SK-N-SH (cell line): ENCODE measurements at regions not wholly inside any gene's neighbourhood (a gene's known extent, or its start where the extent isn't known, plus 50 kb on each side); places are given as distances from the start of the nearest gene placed in this dataset.

Experiments used
- CTCF ChIA-PET: fragments of 300-600, 350-600 bp; formaldehyde crosslinking; extraction: SDS; loops from one replicate; lab custom pipeline; 2021; lab: Yijun Ruan, JAX
- POLR2A ChIA-PET: fragments of 350-600 bp; sonication (Branson Sonifier 250); formaldehyde crosslinking; extraction: SDS; loops from one replicate; lab custom pipeline; 2020; ENCODE audit warnings: antibody characterized with exemption, inconsistent platforms; lab: Yijun Ruan, JAX
- DNase-seq: peaks from one replicate; pipeline ENCODE4 v3.0.0; 2012
- H2AFZ ChIP-seq: fragments of 200-600 bp; sonication (generic); 2 replicates; pipeline ENCODE4 v1.8.1; 2016; ENCODE audit warnings: antibody characterized with exemption, mild to moderate bottlenecking, low read depth
- H3F3A ChIP-seq: fragments of 200-600 bp; sonication (generic); replicated peaks from 2 replicates; pipeline ENCODE3; 2016; ENCODE audit warnings: antibody characterized with exemption, mild to moderate bottlenecking; ENCODE audit not compliant: insufficient read depth
- H3K27ac ChIP-seq, 2 experiments: fragments of 200-500 bp in 1 of 2; fragments of 200-600 bp in 1 of 2; sonication (Bioruptor generic) in 1 of 2; sonication (generic), shearing (Covaris generic) in 1 of 2; 2 replicates each; pipeline versions ENCODE4 v1.5.1 to v1.6.1; 2014 to 2016; ENCODE audit warnings: low read depth in 2 of 2, inconsistent platforms in 1 of 2, low read length in 1 of 2, mild to moderate bottlenecking in 1 of 2, mixed read lengths in 1 of 2
- H3K27me3 ChIP-seq: fragments of 200-600 bp; sonication (generic), shearing (Covaris generic); 2 replicates; pipeline ENCODE4 v1.6.1; 2016; ENCODE audit warnings: mixed run types; ENCODE audit not compliant: insufficient read depth
- H3K36me3 ChIP-seq, 2 experiments: fragments of 200-500 bp in 1 of 2; fragments of 200-600 bp in 1 of 2; sonication (Bioruptor generic) in 1 of 2; sonication (generic) in 1 of 2; replicated peaks in 1 of 2; 2 replicates each; pipeline versions ENCODE3 to v1.5.1; 2014 to 2016; ENCODE audit warnings: low read length in 1 of 2, mild to moderate bottlenecking in 1 of 2; ENCODE audit not compliant: insufficient read depth in 2 of 2, control insufficient read depth in 1 of 2
- H3K4me1 ChIP-seq, 2 experiments: fragments of 200-500 bp in 1 of 2; fragments of 200-600 bp in 1 of 2; sonication (Bioruptor generic) in 1 of 2; sonication (generic), shearing (Covaris generic) in 1 of 2; 2 replicates each; pipeline versions ENCODE4 v1.5.1 to v1.6.1; 2014 to 2016; ENCODE audit warnings: low read depth in 1 of 2, low read length in 1 of 2, mixed run types in 1 of 2; ENCODE audit not compliant: insufficient read depth in 2 of 2, control insufficient read depth in 1 of 2
- H3K4me2 ChIP-seq: fragments of 200-600 bp; sonication (generic), shearing (Covaris generic); 2 replicates; pipeline ENCODE4 v1.6.1; 2017; ENCODE audit warnings: mixed run types
- H3K4me3 ChIP-seq, 2 experiments: fragments of 200-500 bp in 1 of 2; fragments of 200-600 bp in 1 of 2; sonication (Bioruptor generic) in 1 of 2; sonication (generic), shearing (Covaris generic) in 1 of 2; 2 replicates each; pipeline versions ENCODE4 v1.5.1 to v1.8.1; 2014 to 2016; ENCODE audit warnings: low read depth in 2 of 2, inconsistent platforms in 1 of 2, low read length in 1 of 2, mild to moderate bottlenecking in 1 of 2, mixed read lengths in 1 of 2, moderate library complexity in 1 of 2
- H3K79me2 ChIP-seq: fragments of 200-600 bp; sonication (generic); 2 replicates; pipeline ENCODE4 v1.8.1; 2017; ENCODE audit warnings: mild to moderate bottlenecking; ENCODE audit not compliant: insufficient read depth
- H3K9ac ChIP-seq: fragments of 200-600 bp; sonication (generic); 2 replicates; pipeline ENCODE4 v1.6.1; 2017; ENCODE audit warnings: mixed run types
- H3K9me2 ChIP-seq: fragments of 200-600 bp; sonication (generic); 2 replicates; pipeline ENCODE4 v1.6.1; 2017; ENCODE audit warnings: mixed run types
- H3K9me3 ChIP-seq: fragments of 200-600 bp; sonication (generic); 2 replicates; pipeline ENCODE4 v1.6.1; 2017; ENCODE audit warnings: mixed run types, mild to moderate bottlenecking, moderate library complexity
- H4K20me1 ChIP-seq: fragments of 200-600 bp; sonication (generic); 2 replicates; pipeline ENCODE4 v1.6.1; 2017; ENCODE audit warnings: mild to moderate bottlenecking, mixed run types; ENCODE audit not compliant: insufficient read depth
- EP300 ChIP-seq, 2 experiments: IDR thresholded peaks; 2 replicates each; pipeline versions ENCODE4 v1.4.0 to v1.6.1; 2012; ENCODE audit warnings: borderline replicate concordance in 1 of 2, low read depth in 1 of 2, low read length in 1 of 2
- EZH2phosphoT487 ChIP-seq: fragments of 200-600 bp; sonication (generic); IDR thresholded peaks from 2 replicates; pipeline ENCODE4 v1.6.1; 2017; ENCODE audit warnings: low read depth, mixed run types, mild to moderate bottlenecking, antibody characterized with exemption, moderate library complexity, borderline replicate concordance
- FOXJ3 ChIP-seq: sonication (generic); formaldehyde crosslinking; IDR thresholded peaks from 2 replicates; pipeline ENCODE4 v1.5.1; 2020; ENCODE audit warnings: mild to moderate bottlenecking, missing genetic modification reagents
- FOXM1 ChIP-seq: IDR thresholded peaks from 2 replicates; pipeline ENCODE4 v1.4.0; 2012; ENCODE audit warnings: low read depth, mild to moderate bottlenecking
- GABPA ChIP-seq: IDR thresholded peaks from 2 replicates; pipeline ENCODE4 v1.4.0; 2012; ENCODE audit warnings: low read depth, mild to moderate bottlenecking
- MEF2A ChIP-seq: IDR thresholded peaks from 2 replicates; pipeline ENCODE4 v1.4.0; 2012; ENCODE audit warnings: low read depth, borderline replicate concordance
- MXI1 ChIP-seq: IDR thresholded peaks from 2 replicates; pipeline ENCODE4 v1.6.1; 2012; ENCODE audit warnings: mild to moderate bottlenecking, low read depth, low read length, improper control_type of control experiment
- NRF1 ChIP-seq: IDR thresholded peaks from 2 replicates; pipeline ENCODE4 v1.6.1; 2012; ENCODE audit warnings: low read depth, mild to moderate bottlenecking, low read length
- PBX3 ChIP-seq: IDR thresholded peaks from 2 replicates; pipeline ENCODE4; 2012
- POLR2AphosphoS5 ChIP-seq: IDR thresholded peaks from 2 replicates; pipeline ENCODE4 v1.6.1; 2012; ENCODE audit warnings: low read depth, low read length
- RFX5 ChIP-seq: IDR thresholded peaks from 2 replicates; pipeline ENCODE4 v1.6.1; 2012; ENCODE audit warnings: mild to moderate bottlenecking, improper control_type of control experiment, low read length
- TAF1 ChIP-seq: IDR thresholded peaks from 2 replicates; pipeline ENCODE4 v1.6.1; 2012; ENCODE audit warnings: low read depth, mild to moderate bottlenecking, low read length, moderate library complexity, borderline replicate concordance
- TEAD4 ChIP-seq: IDR thresholded peaks from 2 replicates; pipeline ENCODE4 v1.4.0; 2012; ENCODE audit warnings: mild to moderate bottlenecking, borderline replicate concordance; ENCODE audit not compliant: insufficient read depth
- USF1 ChIP-seq: IDR thresholded peaks from 2 replicates; pipeline ENCODE4 v1.4.0; 2012; ENCODE audit warnings: low read depth, borderline replicate concordance
- ZBTB33 ChIP-seq: IDR thresholded peaks from 2 replicates; pipeline ENCODE4 v1.4.0; 2012; ENCODE audit warnings: low read depth, borderline replicate concordance
- WGBS: methylation state at CpG from one replicate; pipeline ENCODE4 v1.1.6; 2017; ENCODE audit warnings: low lambda C conversion rate; 5-methylcytosine and 5-hydroxymethylcytosine counted together

- CTCF ChIA-PET: interaction anchor here (1.0 kb wide), 1 partner anchor 10 kb away, joined by 3 read pairs; no protein-coding TSS in a partner anchor
- TF ChIP-seq MXI1 (no peak), EZH2phosphoT487 (no peak), FOXM1 (no peak), ZBTB33 (no peak), POLR2AphosphoS5 (no peak), EP300 (IDR thresholded peaks at IDR 0.05; ENCODE audit: borderline replicate concordance in 1 of 2, low read depth in 1 of 2, low read length in 1 of 2) (no peak), FOXJ3 (CRISPR knock-in tag) (no peak), GABPA (no peak), USF1 (no peak), TEAD4 (no peak), TAF1 (no peak), RFX5 (no peak), NRF1 (no peak)
These were observed 429.0 kb upstream of the RBFOX1 start for GRCh38 chr16:6903671-6904070.

GRCh38 chr16:6898896-6899295 is 433.7 kb upstream of the RBFOX1 start:
- H3K9me2 ChIP-seq: no peaks in the 10 kb centered on the region
- CTCF ChIA-PET: no interaction called here
- no peaks in the 10 kb centered on the region for H3K4me1 ChIP-seq
- H4K20me1 ChIP-seq: no peaks in the 10 kb centered on the region
- POLR2A ChIA-PET: no interaction called here
- H3F3A ChIP-seq: no peaks in the 10 kb centered on the region
- H3K4me2 ChIP-seq: no peak overlapping the region
- no peak overlapping the region for H2AFZ ChIP-seq
- TF ChIP-seq PBX3: no peak
- TF ChIP-seq RFX5: no peak
- no peak for TF ChIP-seq MEF2A
- TF ChIP-seq, all 33 proteins: peak for 0
- Histone ChIP-seq H3K9me3 (no peaks in the 10 kb centered on the region), H3K9ac (no peak overlapping the region), H3K36me3 (no peaks in the 10 kb centered on the region), H3K27me3 (no peaks in the 10 kb centered on the region), H3K4me3 (no peak overlapping the region), H3K79me2 (no peaks in the 10 kb centered on the region), H3K27ac (no peak overlapping the region)
- DNase-seq: no peak
- 44% methylated on average over 10 of the region's 10 CpGs for WGBS

More at GRCh38 chr16:6903671-6904070, 429.0 kb upstream of the RBFOX1 start:
- 20% methylated on average over 1 of the region's 5 CpGs for WGBS
- no peak for DNase-seq
- POLR2A ChIA-PET: no interaction called here
- no peaks in the 10 kb centered on the region for H3K9me2 ChIP-seq
- H3K9ac ChIP-seq: no peak overlapping the region
- H3K4me3 ChIP-seq: no peak overlapping the region
- no peaks in the 10 kb centered on the region for H3K9me3 ChIP-seq
- no peaks in the 10 kb centered on the region for H3K36me3 ChIP-seq
- H3F3A ChIP-seq: no peaks in the 10 kb centered on the region
- H3K79me2 ChIP-seq: no peaks in the 10 kb centered on the region
- H2AFZ ChIP-seq: no peak overlapping the region
- no peaks in the 10 kb centered on the region for H3K27me3 ChIP-seq
- no peak overlapping the region for H3K4me2 ChIP-seq
- no peaks in the 10 kb centered on the region for H3K4me1 ChIP-seq
- H3K27ac ChIP-seq: no peak overlapping the region
- no peaks in the 10 kb centered on the region for H4K20me1 ChIP-seq
